Renal pelvis (tissue), 1 donor: ENCODE measurements at regions not wholly inside any gene's neighbourhood (a gene's known extent, or its start where the extent isn't known, plus 50 kb on each side); places are given as distances from the start of the nearest gene placed in this dataset.

ENCODE experiments used
- DNase-seq: peaks from one replicate; pipeline ENCODE4 v3.0.0-alpha.2; 2013

DNA sequence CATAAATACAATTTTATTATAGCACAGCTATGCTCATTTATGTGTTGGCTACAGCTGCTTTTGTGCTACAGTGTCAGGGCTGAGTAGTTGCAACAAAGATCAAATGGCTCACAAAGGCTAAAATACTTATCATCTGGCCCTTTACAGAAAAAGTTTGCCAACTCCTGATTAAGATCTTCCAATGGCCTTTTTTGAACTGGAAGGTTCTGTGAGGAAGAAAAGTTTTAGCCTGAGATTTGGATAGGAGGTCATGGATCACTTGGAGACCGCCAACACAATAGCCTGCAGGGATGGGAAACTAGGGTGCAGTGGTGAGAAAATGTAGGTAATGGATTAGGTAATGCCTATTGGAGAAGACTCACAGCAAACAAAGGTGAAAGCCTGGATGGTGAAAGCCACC is 169.8 kb downstream of the NOC3L start:
- DNase-seq = no peak

DNA sequence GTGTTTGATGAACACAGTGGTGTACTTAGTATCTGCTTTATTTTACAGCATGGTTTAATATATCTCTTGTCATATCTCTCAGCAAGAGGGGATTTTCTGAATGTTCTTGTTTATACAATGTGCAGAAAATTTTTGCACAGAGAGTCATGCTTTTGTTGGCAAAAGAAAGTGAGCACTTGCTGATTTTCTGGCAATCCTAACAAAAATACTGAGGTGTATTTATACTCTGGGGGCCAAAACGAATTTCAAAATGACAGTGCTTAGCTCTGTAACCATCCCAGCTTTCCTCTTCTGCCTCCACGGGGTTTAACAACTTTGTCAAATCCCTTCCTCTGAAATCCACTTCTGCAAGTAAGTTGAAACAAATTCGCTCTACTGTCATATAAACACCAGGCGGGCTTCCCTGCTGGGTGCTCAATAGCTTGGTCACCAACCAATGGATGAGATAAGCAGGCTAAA is 169.2 kb downstream of the NOC3L start:
- DNase-seq = no peak

DNA sequence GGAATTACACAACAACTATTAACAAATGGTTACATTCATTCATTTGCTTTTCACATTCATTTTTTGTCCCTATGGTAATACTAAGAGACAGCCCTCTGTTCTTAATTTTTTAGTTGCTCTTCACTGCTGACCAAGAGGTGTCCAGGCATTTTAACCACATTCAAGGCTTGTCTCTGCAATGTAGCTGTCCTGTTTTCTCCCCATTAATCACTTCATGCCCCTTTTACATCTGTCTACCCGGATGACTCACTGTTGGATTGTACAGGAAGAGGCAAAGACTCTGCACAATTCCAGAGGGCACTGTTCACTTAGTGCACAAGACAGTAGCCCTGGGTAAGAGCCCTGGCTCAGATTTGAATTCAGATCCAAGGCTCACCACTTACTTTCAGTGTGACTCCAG is 168.5 kb downstream of the NOC3L start:
- DNase-seq = no peak

DNA sequence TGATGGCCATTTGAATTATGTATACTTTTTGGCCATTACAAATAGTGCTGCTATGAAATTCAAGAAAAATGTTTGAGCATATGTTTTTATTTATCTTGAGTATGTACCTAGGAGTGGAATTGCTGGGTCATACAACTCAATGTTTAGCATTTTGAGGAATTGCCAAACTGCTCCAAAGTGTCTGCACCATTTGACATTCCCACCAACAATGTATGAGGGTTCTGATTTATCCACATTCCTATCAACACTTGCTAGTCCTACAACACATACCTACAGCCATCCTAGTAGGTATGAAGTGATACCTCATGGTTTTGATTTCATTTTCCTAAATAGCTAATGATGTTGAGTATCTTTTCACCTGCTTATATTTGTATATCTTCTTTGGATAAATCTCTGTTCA is 165.5 kb downstream of the NOC3L start:
- no peak for DNase-seq

DNA sequence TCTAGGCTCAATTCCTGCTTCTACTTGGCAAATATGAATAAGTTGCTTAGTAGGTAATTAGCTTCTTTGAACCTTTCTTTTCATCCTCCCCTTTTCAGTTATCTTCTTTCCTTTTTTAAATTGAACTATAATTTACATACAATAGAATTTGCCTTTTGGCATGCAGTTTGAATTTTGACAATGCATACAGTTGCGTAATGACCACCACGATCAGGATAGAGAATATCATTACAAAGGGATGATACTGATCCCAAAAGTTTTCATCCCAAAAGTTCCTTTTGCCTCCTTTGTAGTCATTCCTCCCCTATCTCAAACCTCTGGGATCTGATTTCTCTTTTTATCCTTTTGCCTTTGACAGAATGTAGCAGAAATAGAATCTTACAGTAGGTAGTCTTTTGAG is 164.4 kb downstream of the NOC3L start:
- DNase-seq = no peak

DNA sequence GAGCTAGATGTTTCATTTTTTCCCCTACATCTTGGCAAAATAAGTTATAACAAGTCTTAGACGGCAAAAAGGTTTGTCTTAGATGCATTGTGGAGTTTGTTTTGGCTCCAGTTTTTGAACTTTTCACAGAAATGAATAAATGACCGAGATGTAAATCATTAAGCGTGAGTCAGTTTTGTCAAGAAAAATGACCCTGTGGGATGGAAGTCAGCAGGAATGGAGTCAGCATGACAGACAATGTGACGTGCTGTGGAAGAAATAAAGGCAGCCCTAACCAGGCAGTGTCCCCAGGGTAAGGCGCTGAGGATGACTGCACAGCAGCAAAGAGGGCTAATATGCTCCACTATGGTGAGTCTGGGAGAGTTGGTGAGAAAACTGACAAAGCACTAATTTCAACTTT is 163.2 kb downstream of the NOC3L start:
- no peak for DNase-seq

- no peak for DNase-seq
Observed at GRCh38 chr10:94200146-94200837, 162.4 kb downstream of the NOC3L start.

- DNase-seq = no peak
Observed at GRCh38 chr10:94205396-94205831, 157.3 kb downstream of the NOC3L start.

DNA sequence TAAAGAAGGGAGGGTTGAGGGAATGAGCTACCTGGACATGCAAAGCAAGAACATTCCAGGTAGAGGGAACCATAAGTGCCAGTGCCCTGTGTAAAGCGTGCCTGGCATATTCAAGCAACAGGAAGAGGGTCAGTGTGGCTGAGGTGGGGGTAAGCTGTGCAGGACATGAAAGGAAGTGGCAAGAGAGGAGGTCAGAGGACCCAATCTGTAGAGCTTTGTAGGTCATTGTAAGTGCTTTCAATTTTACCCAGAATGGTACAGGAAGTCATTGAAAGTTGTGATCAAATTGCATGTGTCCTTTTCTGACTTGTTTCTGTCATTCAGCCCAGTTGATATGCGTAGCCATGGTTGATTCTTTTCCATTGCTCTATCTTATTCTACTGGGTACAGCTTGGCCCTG is 156.6 kb downstream of the NOC3L start:
- DNase-seq = no peak

- DNase-seq = no peak
Observed at GRCh38 chr10:94208315-94208714, 154.4 kb downstream of the NOC3L start.

GRCh38 chr10:94210440-94211168 is 152.1 kb downstream of the NOC3L start:
- peak; percentile 79 for DNase-seq

GRCh38 chr10:94211169-94211510 is 151.6 kb downstream of the NOC3L start:
- DNase-seq = no peak

DNA sequence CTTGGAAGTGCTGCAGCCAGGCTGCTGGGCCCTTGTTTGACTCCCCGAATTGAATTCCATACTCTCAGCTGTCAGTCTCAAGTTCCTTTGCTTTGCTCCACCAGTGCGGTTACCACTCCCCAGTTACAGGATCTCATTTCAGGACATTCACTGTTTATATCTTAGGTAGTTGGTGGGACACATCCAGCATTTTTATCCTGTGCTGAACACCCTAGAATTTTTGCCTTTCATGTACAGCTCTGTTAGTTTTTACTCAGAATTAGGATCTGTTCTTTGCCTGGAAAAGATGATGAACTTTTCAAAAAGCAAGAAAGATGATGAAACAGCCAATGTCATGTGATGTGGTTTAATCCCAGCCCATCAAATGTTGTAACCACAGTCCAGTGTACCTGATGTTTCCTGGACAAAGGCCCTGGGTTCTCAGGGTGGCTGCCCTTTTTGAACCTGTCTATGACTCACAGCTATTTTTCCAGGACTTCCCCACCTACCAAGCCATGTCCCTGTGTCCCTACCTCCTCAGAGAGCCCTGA is 149.7 kb downstream of the NOC3L start:
- no peak for DNase-seq

DNA sequence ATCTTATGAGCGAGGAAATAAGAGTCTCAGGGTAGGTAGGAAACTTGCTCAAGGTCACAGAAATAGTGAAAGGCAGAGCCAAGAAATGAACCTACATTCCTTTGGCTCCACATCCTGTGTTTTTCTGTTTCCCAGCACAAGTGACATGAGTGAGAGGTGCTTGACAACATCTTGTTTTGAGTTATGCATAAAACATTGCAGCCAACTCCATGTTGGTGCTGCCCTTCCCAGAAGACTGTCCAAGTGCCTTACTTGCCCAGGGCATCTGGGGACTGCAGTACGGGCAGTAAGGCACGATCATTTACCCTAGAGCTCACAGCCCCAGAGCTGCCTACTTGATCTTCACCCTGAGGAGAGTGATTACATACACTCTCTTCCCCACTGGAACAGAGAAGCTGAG is 148.8 kb downstream of the NOC3L start:
- DNase-seq = no peak

- no peak for DNase-seq
Observed at GRCh38 chr10:94214481-94214893, 148.3 kb downstream of the NOC3L start.

GRCh38 chr10:94216201-94216600 is 146.5 kb downstream of the NOC3L start:
- no peak for DNase-seq

- DNase-seq = no peak
Observed at GRCh38 chr10:94217411-94217810, 145.3 kb downstream of the NOC3L start.

DNA sequence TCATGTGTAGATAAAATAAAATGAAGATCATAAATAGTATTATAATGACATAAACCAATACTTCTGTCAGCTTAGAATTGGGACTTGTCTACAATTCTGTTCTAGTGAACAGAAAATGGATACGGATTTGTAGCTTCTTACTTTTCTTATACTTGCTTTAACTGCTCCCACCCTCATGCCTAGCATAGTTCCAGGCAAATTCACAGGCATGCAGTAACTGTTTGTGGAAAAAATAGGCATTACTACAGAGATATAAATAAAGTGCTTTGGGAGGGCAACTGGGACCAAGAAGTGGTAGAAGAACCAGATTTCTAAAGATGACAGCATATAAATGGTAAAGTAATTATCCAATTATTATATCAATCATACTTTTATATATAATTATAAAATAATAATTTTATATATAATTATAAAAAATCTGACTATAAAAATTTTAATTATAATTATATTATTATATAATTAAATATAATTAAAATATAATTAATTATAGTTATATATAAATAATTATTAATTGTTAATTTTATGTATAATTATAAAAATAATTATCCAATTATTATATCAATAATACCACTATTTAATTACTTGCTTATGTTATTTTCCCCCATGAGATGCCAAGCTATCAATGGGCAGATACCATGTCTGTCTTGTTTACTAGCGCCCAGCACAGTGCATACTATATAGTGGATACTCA is 144.1 kb downstream of the NOC3L start:
- no peak for DNase-seq

GRCh38 chr10:94219829-94220228 is 142.9 kb downstream of the NOC3L start:
- DNase-seq = no peak

DNA sequence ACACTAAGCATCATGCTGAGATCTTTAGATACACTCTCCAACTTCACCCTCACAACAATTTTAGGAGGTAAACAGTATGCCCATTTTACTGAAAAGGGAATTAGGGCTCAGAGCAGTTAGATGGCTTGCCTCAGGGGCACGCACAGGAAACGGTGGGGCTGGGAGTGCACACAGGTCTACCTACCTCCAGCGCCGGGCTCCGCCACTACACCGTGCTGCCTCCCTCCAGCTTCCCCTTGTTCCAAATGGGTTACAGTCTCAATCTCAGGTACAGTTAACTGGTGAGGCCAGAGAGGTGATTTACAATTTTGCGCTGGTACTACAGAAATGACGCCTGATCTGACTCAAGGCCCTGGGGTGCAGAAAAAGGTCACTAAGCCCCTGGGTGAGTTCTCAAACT is 142.0 kb downstream of the NOC3L start:
- no peak for DNase-seq

DNA sequence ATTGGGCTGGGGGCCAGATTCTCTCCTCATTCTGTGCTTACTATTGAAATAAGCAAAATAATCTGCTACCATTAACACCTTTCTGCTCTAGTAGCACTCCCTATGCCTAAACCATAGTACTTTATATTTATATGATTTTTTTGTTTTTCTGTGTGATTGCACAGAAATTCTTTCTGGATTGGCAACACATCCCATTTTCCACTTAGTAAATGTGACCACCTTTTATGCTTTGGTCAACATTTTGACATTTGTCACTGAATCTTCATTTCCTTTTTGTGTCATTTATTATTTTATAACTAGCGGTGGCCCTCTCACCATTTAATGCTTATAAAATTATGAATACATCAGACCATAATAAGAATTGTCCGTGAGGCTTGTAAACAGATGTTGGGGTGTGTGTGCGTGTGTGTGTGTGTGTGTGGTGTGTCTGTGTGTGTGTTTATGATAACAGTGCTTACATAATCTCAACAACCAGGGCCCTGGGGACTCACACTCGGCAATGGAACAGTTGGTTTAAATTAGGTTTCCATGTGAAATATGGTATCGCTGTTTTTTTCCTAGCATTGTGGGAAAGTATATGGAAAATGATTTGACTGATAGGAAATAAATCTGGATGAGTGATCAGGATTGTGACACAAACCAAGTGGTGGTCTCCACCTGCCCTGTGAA is 138.9 kb downstream of the NOC3L start:
- no peak for DNase-seq

DNA sequence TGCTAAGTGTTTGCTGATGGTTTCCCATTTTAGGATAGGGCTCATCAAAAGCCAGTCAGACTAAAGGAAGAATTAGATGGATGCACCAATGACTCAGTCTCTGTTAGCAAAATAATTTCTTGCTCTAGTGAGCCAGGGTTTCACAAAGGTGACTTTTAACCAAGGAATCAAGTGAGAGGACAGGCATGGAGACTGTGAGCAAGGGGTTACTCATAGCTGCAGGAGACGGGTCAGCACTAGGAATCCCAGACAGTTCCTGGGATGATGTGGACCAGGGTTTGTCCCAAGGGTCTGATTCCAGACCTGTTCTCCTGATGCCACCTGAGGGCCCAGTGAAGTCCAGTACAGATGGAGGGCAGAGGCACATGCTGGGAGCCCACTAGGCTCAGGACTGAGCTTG is 138.1 kb downstream of the NOC3L start:
- DNase-seq = no peak
